Medulla oblongata (tissue), 1 donor: ENCODE measurements at regions not wholly inside any gene's neighbourhood (a gene's known extent, or its start where the extent isn't known, plus 50 kb on each side); places are given as distances from the start of the nearest gene placed in this dataset.

ENCODE experiments used
- DNase-seq: peaks from one replicate; pipeline ENCODE4 v3.0.0-alpha.2; 2015; ENCODE audit errors: extremely low spot score

GRCh38 chr3:71859123-71859519 is 74.2 kb upstream of the PROK2 start:
- DNase-seq = peak; percentile 80

GRCh38 chr3:71858503-71859122 is 73.7 kb upstream of the PROK2 start:
- no peak for DNase-seq

- no peak for DNase-seq
Measured at GRCh38 chr3:71857956-71858355, 73.0 kb upstream of the PROK2 start.

- peak; percentile 42 for DNase-seq
Measured at GRCh38 chr3:71854706-71855105, 69.8 kb upstream of the PROK2 start.

GRCh38 chr3:71854096-71854495 is 69.1 kb upstream of the PROK2 start:
- DNase-seq = no peak

- DNase-seq = peak; percentile 30
Measured at GRCh38 chr3:71851878-71852277, 66.9 kb upstream of the PROK2 start.

- DNase-seq = no peak
Measured at GRCh38 chr3:71850654-71851053, 65.7 kb upstream of the PROK2 start.

- no peak for DNase-seq
Measured at GRCh38 chr3:71849681-71850080, 64.7 kb upstream of the PROK2 start.

GRCh38 chr3:71847794-71848193 is 62.8 kb upstream of the PROK2 start:
- no peak for DNase-seq

GRCh38 chr3:71846185-71846584 is 61.2 kb upstream of the PROK2 start:
- no peak for DNase-seq

GRCh38 chr3:71843071-71843470 is 58.1 kb upstream of the PROK2 start:
- no peak for DNase-seq

- no peak for DNase-seq
Measured at GRCh38 chr3:71838406-71838805, 53.5 kb upstream of the PROK2 start.
